HG02884 (cell line): ENCODE measurements at regions not wholly inside any gene's neighbourhood (a gene's known extent, or its start where the extent isn't known, plus 50 kb on each side); places are given as distances from the start of the nearest gene placed in this dataset.
A peak's percentile ranks its signal among the peaks of the same experiment; 100 is the strongest.
"Not testable (repeated sequence)": the region's sequence is repeated elsewhere in the genome, so short reads cannot be mapped to it uniquely, and the experiment has no call there.

Experiments used
- ATAC-seq: cut with Tn5 transposase; IDR thresholded peaks from one replicate; pipeline ENCODE4 v1.9.1; 2021; ENCODE audit warnings: mild to moderate bottlenecking, moderate library complexity; ENCODE audit not compliant: unreplicated experiment

DNA sequence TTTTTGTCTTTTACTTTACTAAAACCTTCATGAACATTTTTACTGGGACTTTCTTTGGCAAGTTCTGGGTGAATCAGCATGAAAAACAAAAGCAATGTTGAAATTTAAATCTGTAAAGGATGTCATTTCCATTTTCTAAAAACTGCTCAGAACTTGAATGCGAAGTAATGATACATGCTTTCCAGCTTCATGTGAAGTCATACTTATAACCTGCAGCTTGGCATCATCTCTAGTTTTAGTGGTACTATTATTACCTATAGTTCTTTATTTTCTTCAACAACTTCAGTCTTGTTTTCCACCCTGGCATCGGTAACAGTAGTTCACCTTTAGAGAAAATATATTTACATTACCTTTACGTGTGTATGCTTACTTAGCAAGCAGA lies 421.4 kb upstream of the DIPK2B start:
- ATAC-seq = peak; percentile 31

DNA sequence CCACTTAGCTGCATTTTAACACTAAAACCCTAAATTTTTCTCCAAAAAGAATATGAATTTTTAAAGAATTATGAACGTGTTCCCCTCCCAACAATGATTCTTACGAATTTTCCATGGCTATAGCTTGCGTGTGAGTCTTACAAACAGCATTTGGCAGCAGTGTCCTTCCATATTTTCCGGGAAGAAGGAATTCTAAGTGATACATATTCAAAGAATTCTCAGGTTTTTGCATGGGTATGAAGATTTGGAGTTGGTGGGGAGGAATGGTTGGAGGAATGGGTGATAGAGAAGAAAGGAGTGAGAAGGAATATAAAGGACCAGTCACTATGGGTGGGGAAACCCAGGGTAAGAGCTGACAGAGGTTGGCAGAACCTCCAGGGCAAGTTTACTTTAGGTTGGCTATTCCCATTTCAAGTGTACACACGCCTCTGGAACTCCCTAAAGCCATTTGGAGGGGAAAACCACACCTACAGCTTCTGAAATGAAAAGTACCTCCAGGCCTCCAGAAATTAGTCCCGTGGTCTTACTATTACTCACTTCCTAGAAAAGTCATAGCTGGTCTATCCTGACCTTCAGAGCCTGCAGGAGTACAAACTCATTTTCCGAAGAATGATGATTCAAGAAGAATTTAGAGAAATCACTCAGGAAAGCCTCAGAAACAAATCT lies 420.8 kb upstream of the DIPK2B start:
- ATAC-seq = peak; percentile 66

DNA sequence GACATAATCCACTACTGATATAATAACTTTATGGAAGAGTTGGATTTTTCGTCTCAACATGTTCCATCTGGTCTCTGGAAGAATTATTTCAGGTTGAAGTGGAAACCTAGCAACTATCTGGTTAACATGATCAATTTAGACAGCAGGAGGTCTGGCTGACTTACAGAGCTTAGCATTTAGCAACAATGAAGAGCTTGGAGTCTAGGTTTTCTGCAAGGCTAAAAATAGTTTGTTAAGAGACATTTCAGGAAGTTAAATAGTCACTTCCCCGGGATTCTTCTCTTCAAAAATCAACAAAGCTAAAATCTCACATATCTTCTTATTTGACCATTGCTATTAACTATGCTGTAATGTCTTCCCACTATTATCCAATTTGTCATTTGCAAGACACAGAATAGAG lies 418.6 kb upstream of the DIPK2B start:
- ATAC-seq = no peak

DNA sequence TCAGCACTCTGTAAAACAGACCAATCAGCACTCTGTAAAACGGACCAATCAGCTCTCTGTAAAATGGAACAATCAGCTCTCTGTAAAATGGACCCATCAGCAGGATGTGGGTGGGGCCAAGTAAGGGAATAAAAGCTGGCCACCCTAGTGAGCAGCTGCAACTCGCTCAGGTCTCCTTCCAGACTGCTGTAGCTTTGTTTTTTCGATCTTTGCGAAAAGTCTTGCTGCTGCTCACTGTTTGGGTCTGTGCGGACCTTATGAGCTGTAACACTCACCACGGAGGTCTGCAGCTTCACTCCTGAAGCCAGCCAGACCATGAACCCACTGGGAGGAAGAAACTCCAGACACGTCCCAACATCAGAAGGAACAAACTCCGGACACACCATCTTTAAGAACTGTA lies 414.9 kb upstream of the DIPK2B start:
- ATAC-seq = not testable (repeated sequence)

DNA sequence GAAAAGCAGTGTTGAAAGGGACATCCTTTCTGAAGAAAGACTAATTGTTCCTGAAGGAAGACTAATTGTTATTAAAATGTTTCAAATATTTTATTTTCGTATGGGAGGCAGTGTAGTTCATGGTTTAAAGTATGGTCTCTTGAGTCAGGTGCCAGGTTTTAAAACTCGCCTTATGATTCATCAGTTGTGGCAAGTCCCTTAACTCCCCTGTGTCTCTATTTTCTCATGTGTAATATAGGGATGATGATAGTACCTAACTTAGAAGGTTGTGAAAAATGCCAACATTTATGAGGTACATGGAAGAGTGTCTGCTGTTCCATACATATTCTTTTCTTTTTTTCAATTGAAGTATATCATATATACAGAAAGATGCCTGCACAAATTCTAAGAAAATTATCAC lies 414.2 kb upstream of the DIPK2B start:
- no peak for ATAC-seq

DNA sequence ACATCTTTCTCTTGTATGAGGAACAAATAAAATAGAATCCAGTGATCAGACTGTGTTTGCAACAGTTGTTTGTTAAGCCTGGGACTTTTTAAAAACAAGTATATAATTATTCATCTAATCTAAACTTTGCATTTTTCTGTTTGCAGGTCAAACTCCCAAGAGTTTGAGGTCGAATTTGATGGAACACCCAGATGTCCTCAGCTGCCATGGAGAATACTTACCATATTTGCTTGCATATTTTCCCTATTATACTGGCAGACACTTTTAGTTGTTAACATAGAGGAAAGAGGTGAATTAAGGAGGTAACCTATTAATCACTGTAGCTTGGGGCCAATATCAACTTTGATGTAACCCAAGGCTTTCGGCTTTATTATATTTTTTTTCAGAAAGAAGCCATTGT lies 401.5 kb upstream of the DIPK2B start:
- no peak for ATAC-seq

DNA sequence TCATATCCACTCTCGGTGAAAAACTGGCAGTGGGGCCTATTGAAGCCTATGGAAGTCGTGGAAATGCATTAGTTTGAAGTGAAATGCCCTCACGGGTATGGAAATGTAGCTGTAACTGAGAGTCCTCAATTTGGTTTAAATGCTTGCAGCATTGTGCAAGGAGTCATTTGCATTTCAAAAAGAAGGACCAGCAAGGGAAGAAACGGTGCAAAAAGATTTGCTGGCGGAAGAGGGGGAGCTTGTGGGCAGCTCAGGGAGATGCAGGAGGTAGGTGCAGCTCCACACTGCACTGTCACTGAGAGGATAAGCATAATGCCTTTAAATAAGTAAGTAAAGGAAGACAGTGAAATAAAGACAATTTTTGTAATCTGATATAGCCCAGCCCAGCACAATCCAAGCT lies 400.4 kb upstream of the DIPK2B start:
- no peak for ATAC-seq

DNA sequence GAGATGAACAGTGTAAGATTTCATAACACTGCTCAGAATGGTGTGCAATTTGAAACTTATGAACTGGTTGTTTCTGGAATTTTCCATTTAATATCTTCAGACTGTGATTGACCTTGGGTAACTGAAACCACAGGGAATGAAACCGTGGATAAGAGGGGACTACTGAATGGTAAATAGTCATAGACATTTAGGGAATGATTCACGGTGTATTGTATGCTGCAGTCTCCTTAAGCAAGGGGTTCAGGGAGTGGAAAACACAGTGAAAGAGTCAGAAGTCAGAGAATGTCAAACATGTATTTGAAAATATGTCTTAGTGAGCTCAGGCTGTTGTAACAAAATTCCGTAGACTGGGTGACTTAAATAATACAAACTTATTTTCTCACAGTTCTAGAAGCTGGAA lies 398.2 kb upstream of the DIPK2B start:
- no peak for ATAC-seq

DNA sequence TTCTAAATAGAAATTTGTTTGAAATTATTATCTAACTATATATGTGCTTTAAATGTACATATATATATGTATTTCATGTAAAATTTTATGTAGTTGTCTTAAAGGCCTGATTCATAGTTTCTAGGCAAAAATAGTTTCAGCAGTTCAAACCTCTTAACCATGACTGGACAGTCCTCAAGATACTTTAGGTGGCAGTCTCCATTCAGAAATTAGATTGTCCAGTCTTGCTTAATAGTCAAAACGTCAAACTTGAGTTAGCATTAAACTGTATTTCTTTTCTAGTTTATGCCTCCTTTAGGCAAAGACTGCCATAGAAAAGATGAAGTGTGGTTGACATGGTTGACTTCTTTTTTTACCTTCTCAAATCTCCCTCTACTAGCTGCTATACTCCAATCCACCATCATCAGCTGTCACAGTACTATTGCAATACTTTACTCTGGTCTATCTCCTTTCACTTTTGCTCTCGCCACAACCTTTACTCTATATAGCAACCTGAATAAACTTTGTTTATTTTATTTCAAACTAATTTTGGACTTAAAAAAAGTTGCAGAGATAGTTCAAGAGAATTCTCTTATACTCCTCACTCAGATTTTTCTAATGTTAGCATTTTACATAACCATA lies 395.6 kb upstream of the DIPK2B start:
- no peak for ATAC-seq

DNA sequence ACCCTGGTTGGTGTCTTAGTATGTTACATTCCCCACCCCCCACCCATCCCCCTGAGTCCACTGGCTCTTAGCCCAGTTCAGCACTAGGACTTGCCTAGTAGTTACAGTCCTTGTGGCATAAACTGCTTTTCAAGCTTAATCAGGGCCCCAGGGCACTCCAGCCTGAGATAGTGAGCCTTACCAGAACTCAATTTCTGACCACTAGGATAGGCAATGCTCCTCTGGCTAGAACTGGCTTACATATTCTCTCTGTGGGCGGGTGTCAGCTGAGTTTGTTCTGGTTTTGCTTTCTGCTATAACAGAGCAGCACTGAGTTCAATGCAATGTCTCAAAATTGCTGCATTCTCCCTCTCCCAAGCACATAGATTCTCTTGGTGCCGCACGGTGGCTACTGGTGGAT lies 391.4 kb upstream of the DIPK2B start:
- ATAC-seq = no peak

DNA sequence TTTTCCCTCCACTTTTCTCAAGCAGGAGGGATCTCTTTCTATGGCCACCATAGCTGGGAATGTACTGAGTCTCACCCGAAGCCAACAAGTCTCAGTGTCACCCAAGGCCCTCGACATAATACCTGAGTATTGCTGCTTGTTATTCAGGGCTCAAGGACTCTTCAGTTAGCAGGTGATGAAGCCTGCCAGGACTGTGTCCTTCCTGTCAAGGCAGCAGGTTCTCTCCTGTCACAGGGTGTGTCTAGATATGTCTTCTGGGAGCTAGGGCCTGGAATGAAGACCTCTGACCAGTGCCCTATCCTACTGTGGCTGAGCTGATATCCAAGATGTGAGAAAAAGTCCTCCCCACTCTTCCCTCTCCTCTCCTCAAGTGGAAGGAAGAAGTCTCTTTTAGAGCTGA lies 391.0 kb upstream of the DIPK2B start:
- ATAC-seq = no peak

DNA sequence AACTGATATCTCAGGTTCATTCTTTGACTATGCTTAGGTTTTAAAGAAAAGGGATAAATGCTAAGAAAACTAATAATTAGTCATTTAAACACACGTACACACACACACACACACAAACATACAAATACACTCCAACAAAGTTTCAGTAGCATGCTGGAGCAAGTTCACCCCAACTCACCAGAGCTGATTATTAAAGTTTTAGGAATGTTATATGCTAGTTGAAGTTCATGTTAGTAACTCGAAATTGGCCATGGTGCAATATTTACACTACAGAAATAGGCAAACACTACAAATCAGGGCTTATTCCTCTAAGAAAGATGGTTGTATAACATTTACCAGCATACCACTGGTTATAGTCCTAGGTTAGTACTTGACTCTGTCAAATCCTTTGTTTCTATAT lies 384.0 kb upstream of the DIPK2B start:
- ATAC-seq = no peak

DNA sequence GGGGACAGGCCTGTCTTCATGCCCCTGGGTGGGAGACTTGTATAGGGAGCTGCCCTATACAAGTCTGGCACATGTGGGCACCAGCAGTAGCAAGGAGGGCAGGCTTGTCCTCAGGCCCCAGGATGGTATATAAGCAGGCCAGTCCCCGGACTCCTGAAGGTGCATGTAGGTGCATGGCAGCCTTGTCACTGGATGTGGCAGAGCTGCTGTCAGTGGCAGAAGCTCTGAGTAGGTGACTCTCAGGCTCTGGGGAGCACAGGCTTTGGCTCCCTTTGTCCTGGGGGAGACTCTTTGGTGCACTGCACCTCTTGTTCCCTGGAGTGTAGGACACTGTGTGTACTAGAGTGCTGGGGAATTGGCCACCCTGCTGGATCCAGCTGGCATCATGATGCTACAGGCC lies 376.7 kb upstream of the DIPK2B start:
- no peak for ATAC-seq

DNA sequence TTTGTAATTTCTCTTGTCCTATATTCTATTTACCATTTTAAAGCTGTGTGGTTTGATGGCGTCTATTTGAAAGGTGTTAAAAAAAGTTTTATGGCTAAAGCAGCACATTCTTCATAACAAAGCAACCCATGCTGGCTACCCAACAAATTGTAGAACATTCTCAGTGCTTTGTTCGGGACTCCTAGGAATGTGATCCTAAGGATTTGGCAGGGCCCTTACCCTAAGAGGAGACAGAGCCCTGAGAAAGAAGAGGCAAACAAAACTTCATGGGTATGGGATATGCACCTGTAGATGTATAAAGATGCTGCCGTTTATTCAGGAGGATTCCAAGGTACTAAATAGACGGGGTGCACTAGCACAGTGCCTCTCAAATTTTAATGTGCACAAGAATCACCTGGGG lies 370.8 kb upstream of the DIPK2B start:
- ATAC-seq = no peak

DNA sequence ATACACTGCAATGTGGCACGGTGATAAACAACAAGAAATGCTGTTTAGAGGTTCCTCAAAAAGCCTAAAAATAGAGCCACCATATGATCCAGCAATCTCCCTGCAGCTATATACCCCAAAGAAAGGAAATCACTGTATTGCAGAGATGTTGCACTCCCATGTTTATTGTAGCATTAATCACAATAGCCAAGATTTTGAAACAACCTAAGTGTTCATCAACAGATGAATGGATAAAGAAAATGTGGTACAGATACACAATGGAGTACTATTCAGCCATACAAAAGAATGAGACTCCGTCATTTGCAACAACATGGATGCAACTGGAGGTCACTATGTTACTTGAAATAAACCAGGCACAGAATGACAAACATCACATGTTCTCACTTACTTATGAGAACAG lies 365.8 kb upstream of the DIPK2B start:
- no peak for ATAC-seq

DNA sequence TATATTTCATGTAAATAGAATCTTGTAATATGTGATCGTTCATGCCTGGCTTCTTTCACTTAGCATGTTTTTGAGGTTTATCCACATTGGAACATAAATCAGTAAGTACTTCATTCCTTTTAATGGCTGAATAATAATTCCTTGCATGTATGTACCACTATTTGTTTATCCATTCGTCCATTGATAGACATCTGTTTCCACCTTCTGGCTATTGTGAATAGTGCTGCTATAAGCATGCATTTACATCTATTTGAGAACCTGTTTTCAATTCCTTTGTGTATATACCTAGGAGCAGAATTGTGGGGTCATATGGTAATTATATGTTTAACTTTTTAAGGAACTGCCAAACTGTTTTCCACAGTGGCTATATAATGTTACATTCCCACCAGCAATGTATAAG lies 356.7 kb upstream of the DIPK2B start:
- ATAC-seq = no peak

DNA sequence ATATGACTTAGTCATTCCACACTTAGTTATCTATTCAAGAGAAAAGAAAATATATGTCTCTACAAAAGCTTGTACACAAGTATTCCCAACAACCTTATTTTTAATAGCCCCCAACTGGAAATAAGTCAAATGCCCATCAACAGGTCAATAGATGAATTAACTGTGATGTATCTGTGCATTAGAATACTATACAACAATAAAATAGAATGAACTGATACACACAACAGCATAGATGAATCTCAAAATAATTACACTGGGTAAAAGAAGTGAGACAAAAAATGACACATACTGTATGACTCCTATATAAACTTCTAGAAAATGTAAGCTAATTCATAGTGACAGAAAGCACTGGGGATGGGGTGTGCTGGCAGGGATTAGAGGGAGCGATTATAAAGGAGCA lies 354.1 kb upstream of the DIPK2B start:
- no peak for ATAC-seq

DNA sequence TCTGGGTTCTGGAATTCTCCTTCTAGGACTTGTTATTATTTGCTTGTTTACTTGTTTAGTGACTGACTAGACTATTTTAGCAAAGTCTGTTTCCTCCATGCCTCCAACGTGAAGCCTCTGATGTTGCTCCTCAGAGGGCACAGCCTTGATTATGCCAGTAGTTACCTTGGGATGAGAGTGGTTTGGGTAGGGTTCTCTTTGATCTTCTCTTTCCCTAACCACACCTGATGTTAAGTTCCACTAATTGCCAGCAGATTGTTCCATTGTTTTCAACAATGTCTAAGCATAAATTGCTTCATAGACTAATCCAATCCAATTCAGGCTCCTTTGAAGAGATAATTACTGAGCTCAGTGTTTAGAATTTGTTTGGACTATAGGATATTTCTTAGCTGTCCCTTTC lies 352.7 kb upstream of the DIPK2B start:
- no peak for ATAC-seq

DNA sequence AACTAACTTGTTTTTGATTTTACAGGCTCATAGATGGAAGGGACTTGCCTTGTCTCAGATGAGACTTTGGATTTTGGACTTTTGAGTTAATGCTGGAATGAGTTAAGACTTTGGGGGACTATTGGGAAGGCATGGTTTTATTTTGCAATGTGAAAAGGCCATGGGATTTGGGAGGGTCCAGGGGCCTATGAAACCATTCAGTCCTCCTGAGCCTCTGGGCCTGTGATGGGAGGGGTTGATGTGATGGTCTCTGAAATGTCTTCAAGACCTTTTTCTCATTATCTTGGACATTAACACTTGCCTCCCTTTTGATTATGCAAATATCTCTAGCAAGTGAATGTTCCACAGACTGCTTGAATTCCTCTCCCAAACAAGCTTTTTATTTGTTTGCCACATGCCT lies 346.0 kb upstream of the DIPK2B start:
- not testable (repeated sequence) for ATAC-seq

DNA sequence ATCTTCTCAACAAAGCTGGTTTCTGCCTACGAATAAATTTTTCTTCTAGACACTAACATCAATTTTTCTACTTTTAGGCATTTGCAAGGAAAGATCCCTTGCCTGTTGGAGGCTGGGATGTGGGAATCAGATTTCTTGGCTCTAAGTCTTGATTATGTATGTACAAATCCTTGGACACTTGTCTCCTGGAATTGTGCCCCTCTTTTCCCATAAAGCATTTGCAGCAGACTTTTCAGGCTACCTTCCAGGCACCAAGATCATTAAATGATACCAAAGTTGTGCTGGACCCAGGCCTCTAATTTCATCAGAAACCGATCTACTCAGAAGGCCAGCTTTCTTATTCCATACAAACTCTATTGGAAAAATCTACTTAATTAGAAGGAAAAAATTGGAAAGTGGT lies 339.5 kb upstream of the DIPK2B start:
- ATAC-seq = no peak

DNA sequence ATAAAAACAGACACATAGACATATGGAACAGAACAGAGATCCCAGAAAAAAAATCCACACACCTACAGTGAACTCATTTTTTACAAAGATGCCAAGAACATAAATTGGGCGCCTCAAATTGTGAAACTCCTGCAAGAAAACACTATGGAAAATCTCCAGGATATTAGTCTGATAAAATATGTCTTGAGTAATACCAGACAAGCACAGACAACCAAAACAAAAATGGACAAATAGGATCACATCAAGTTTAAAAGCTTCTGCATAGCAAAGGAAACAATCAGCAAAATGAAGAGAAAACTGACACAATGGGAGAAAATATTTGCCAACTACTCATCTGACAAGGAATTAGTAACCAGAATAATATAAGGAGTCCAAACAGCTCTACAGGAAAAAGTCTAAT lies 337.3 kb upstream of the DIPK2B start:
- ATAC-seq = no peak

DNA sequence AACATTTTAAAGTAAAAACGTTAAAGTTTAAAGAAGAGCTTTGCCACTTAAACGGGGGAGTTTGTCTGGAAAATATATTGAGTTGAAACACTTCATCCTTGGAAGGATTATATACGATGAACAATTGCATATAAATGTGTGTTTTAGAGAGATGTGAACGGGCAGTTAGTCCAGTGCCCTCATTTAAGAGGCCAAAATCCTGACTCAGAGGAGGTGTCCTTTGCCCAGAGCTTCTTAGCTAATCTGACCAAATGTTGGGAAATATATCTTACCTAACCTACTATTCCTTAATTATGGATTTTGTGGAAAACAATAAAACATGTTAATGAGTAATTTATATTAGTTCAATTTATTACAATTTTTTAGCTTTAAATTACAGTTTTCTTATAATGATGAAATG lies 327.2 kb upstream of the DIPK2B start:
- no peak for ATAC-seq

DNA sequence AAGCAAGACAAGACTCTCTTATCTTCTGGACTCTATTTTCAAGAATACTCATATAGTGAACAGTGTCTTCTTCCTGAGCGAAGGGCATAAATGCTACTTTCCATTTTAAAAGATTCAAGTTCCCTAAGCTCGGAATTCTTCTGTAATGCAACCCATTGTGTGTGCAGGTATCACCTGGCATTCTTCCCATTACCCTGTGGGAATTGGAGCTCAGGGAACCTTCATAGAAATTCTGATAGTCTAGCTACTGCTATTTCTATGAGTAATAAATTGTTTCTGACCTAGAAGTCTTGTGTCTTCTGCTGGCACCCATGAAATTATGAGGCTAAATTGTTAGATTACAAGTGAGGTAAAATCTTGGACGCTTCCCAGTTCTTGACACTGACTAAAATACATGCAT lies 324.1 kb upstream of the DIPK2B start:
- ATAC-seq = no peak
